SK-N-SH (cell line): ENCODE measurements at regions not wholly inside any gene's neighbourhood (a gene's known extent, or its start where the extent isn't known, plus 50 kb on each side); places are given as distances from the start of the nearest gene placed in this dataset.

Source experiments
- EP300 ChIP-seq, 2 experiments: IDR thresholded peaks; 2 replicates each; pipeline versions ENCODE4 v1.4.0 to v1.6.1; 2012; ENCODE audit warnings: borderline replicate concordance in 1 of 2, low read depth in 1 of 2, low read length in 1 of 2
- FOXM1 ChIP-seq: IDR thresholded peaks from 2 replicates; pipeline ENCODE4 v1.4.0; 2012; ENCODE audit warnings: low read depth, mild to moderate bottlenecking
- GATA2 ChIP-seq: sonication (generic); formaldehyde crosslinking; IDR thresholded peaks from 2 replicates; pipeline ENCODE4 v1.5.0; 2020; ENCODE audit warnings: mild to moderate bottlenecking, missing genetic modification reagents
- POLR2AphosphoS5 ChIP-seq: IDR thresholded peaks from 2 replicates; pipeline ENCODE4 v1.6.1; 2012; ENCODE audit warnings: low read depth, low read length
- TF ChIP-seq, protein P1 (sequence below): IDR thresholded peaks from 2 replicates; pipeline ENCODE4 v1.4.0; 2012; ENCODE audit warnings: low read depth
- TF ChIP-seq, protein P2 (sequence below): fragments of 200-600 bp; sonication (generic); IDR thresholded peaks from 2 replicates; pipeline ENCODE4 v1.6.1; 2017; ENCODE audit warnings: antibody characterized with exemption, mild to moderate bottlenecking, moderate library complexity
- TF ChIP-seq, protein P3 (sequence below): IDR thresholded peaks from 2 replicates; pipeline ENCODE4 v1.4.0; 2012; ENCODE audit warnings: low read depth, borderline replicate concordance

DNA sequence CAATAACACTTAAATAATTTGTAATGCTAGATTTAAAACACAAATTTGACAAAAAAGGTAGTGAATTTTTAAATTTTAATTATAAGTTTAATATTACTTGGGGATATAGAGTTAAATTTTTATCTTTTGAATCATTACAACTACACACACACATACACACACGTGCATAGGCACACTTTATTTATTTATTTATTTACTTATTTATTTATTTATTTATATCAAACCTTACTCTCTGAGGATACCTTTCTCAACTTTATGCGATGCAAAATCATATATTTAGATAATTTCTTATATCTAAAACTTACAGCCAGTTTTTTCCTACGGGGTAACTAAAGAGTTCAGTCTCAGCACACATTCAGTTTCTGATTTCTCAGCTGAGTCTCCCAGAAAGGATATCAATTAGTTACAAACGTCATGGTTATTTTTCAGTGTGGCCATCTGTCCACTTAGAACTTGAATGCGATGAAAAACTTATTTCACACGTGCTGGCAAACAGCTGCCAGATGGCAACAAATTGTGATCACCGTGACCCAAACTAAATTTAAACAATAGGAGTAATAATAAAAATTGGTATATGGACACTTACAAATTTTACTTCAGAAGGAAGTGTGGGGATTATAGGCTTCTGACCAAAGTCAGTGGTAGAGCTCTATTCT lies 683.1 kb upstream of the PRR20A start:
- TF ChIP-seq, protein P1, sequence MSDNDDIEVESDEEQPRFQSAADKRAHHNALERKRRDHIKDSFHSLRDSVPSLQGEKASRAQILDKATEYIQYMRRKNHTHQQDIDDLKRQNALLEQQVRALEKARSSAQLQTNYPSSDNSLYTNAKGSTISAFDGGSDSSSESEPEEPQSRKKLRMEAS: no peak
- TF ChIP-seq POLR2AphosphoS5: no peak
- TF ChIP-seq, protein P2, sequence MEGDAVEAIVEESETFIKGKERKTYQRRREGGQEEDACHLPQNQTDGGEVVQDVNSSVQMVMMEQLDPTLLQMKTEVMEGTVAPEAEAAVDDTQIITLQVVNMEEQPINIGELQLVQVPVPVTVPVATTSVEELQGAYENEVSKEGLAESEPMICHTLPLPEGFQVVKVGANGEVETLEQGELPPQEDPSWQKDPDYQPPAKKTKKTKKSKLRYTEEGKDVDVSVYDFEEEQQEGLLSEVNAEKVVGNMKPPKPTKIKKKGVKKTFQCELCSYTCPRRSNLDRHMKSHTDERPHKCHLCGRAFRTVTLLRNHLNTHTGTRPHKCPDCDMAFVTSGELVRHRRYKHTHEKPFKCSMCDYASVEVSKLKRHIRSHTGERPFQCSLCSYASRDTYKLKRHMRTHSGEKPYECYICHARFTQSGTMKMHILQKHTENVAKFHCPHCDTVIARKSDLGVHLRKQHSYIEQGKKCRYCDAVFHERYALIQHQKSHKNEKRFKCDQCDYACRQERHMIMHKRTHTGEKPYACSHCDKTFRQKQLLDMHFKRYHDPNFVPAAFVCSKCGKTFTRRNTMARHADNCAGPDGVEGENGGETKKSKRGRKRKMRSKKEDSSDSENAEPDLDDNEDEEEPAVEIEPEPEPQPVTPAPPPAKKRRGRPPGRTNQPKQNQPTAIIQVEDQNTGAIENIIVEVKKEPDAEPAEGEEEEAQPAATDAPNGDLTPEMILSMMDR: no peak
- TF ChIP-seq EP300 (IDR thresholded peaks at IDR 0.05; ENCODE audit: borderline replicate concordance in 1 of 2, low read depth in 1 of 2, low read length in 1 of 2): no peak
- TF ChIP-seq FOXM1: no peak
- TF ChIP-seq, protein P3, sequence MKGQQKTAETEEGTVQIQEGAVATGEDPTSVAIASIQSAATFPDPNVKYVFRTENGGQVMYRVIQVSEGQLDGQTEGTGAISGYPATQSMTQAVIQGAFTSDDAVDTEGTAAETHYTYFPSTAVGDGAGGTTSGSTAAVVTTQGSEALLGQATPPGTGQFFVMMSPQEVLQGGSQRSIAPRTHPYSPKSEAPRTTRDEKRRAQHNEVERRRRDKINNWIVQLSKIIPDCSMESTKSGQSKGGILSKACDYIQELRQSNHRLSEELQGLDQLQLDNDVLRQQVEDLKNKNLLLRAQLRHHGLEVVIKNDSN: no peak
- TF ChIP-seq GATA2 (CRISPR knock-in tag): no peak
